ENCODE measurements at regions not wholly inside any gene's neighbourhood (a gene's known extent, or its start where the extent isn't known, plus 50 kb on each side); places are given as distances from the start of the nearest gene placed in this dataset.

- TF ChIP-seq CTCF (IDR thresholded peaks at IDR 0.05) (no peak), POLR2A (IDR thresholded peaks at IDR 0.05) (no peak), POLR2AphosphoS5 (IDR thresholded peaks at IDR 0.05) (no peak), EP300 (IDR thresholded peaks at IDR 0.05) (no peak)
Measured at GRCh38 chr7:67343572-67343971, 346.9 kb downstream of the TYW1 start.
